ENCODE measurements at regions not wholly inside any gene's neighbourhood (a gene's known extent, or its start where the extent isn't known, plus 50 kb on each side); places are given as distances from the start of the nearest gene placed in this dataset.

GRCh38 chr4:124386163-124386562 lies 326.4 kb downstream of the ANKRD50 start:
- Histone ChIP-seq H3K36me3 (ENCODE audit: control insufficient read depth in 2 of 2, insufficient read depth in 2 of 2, low read length in 1 of 2) (no peaks in the 10 kb centered on the region), H3K27ac (ENCODE audit: low read depth in 2 of 2, low read length in 1 of 2) (no peak overlapping the region), H3K4me1 (ENCODE audit: control insufficient read depth in 2 of 2, insufficient read depth in 2 of 2, low read length in 1 of 2) (no peaks in the 10 kb centered on the region), H3K27me3 (ENCODE audit: control insufficient read depth in 1 of 2, insufficient read depth in 2 of 2, low read length in 2 of 2) (no peaks in the 10 kb centered on the region), H3K9me3 (ENCODE audit: control insufficient read depth in 2 of 2, insufficient read depth in 1 of 2, low read depth in 1 of 2, low read length in 1 of 2) (no peaks in the 10 kb centered on the region), H3K4me3 (ENCODE audit: low read depth in 1 of 2, low read length in 2 of 2) (no peak overlapping the region)
- WGBS, 2 donors: 39 to 47% methylated on average over 4 of the region's 4 CpGs

- no peaks in the 10 kb centered on the region for H3K9me3 ChIP-seq (ENCODE audit: control insufficient read depth in 2 of 2, insufficient read depth in 1 of 2, low read depth in 1 of 2, low read length in 1 of 2)
- WGBS, 2 donors: 77 to 78% methylated on average over 6 of the region's 6 CpGs
Measured at GRCh38 chr4:124386648-124387047, 325.9 kb downstream of the ANKRD50 start.

GRCh38 chr4:124389591-124389990 lies 322.9 kb downstream of the ANKRD50 start:
- no peak overlapping the region for H3K4me3 ChIP-seq (ENCODE audit: low read depth in 1 of 2, low read length in 2 of 2)
- 50 to 69% methylated on average over 1 of the region's 1 CpG for WGBS, 2 donors

More at GRCh38 chr4:124386648-124387047, 325.9 kb downstream of the ANKRD50 start:
- H3K36me3 ChIP-seq (ENCODE audit: control insufficient read depth in 2 of 2, insufficient read depth in 2 of 2, low read length in 1 of 2): no peaks in the 10 kb centered on the region
- no peaks in the 10 kb centered on the region for H3K4me1 ChIP-seq (ENCODE audit: control insufficient read depth in 2 of 2, insufficient read depth in 2 of 2, low read length in 1 of 2)
- H3K4me3 ChIP-seq (ENCODE audit: low read depth in 1 of 2, low read length in 2 of 2): no peak overlapping the region
- no peak overlapping the region for H3K27ac ChIP-seq (ENCODE audit: low read depth in 2 of 2, low read length in 1 of 2)
- H3K27me3 ChIP-seq (ENCODE audit: control insufficient read depth in 1 of 2, insufficient read depth in 2 of 2, low read length in 2 of 2): no peaks in the 10 kb centered on the region

GRCh38 chr4:124390861-124391260 lies 321.7 kb downstream of the ANKRD50 start:
- Histone ChIP-seq H3K36me3 (ENCODE audit: control insufficient read depth in 2 of 2, insufficient read depth in 2 of 2, low read length in 1 of 2) (no peaks in the 10 kb centered on the region), H3K4me1 (ENCODE audit: control insufficient read depth in 2 of 2, insufficient read depth in 2 of 2, low read length in 1 of 2) (no peaks in the 10 kb centered on the region), H3K27me3 (ENCODE audit: control insufficient read depth in 1 of 2, insufficient read depth in 2 of 2, low read length in 2 of 2) (no peaks in the 10 kb centered on the region), H3K27ac (ENCODE audit: low read depth in 2 of 2, low read length in 1 of 2) (no peak overlapping the region), H3K9me3 (ENCODE audit: control insufficient read depth in 2 of 2, insufficient read depth in 1 of 2, low read depth in 1 of 2, low read length in 1 of 2) (no peaks in the 10 kb centered on the region), H3K4me3 (ENCODE audit: low read depth in 1 of 2, low read length in 2 of 2) (no peak overlapping the region)
- 71 to 81% methylated on average over 4 of the region's 4 CpGs for WGBS, 2 donors

More at GRCh38 chr4:124389591-124389990, 322.9 kb downstream of the ANKRD50 start:
- H3K36me3 ChIP-seq (ENCODE audit: control insufficient read depth in 2 of 2, insufficient read depth in 2 of 2, low read length in 1 of 2): no peaks in the 10 kb centered on the region
- H3K4me1 ChIP-seq (ENCODE audit: control insufficient read depth in 2 of 2, insufficient read depth in 2 of 2, low read length in 1 of 2): no peaks in the 10 kb centered on the region
- no peak overlapping the region for H3K27ac ChIP-seq (ENCODE audit: low read depth in 2 of 2, low read length in 1 of 2)
- no peaks in the 10 kb centered on the region for H3K9me3 ChIP-seq (ENCODE audit: control insufficient read depth in 2 of 2, insufficient read depth in 1 of 2, low read depth in 1 of 2, low read length in 1 of 2)
- no peaks in the 10 kb centered on the region for H3K27me3 ChIP-seq (ENCODE audit: control insufficient read depth in 1 of 2, insufficient read depth in 2 of 2, low read length in 2 of 2)

- Histone ChIP-seq H3K27ac (ENCODE audit: low read depth in 2 of 2, low read length in 1 of 2) (no peak overlapping the region), H3K9me3 (ENCODE audit: control insufficient read depth in 2 of 2, insufficient read depth in 1 of 2, low read depth in 1 of 2, low read length in 1 of 2) (no peaks in the 10 kb centered on the region)
- WGBS, 2 donors: 94% methylated on average over 3 of the region's 3 CpGs
Measured at GRCh38 chr4:124396333-124396732, 316.2 kb downstream of the ANKRD50 start.

GRCh38 chr4:124401606-124402005 lies 310.9 kb downstream of the ANKRD50 start:
- no peaks in the 10 kb centered on the region for H3K9me3 ChIP-seq (ENCODE audit: control insufficient read depth in 2 of 2, insufficient read depth in 1 of 2, low read depth in 1 of 2, low read length in 1 of 2)
- H3K27me3 ChIP-seq (ENCODE audit: control insufficient read depth in 1 of 2, insufficient read depth in 2 of 2, low read length in 2 of 2): no peaks in the 10 kb centered on the region
- no peaks in the 10 kb centered on the region for H3K4me1 ChIP-seq (ENCODE audit: control insufficient read depth in 2 of 2, insufficient read depth in 2 of 2, low read length in 1 of 2)
- no peak overlapping the region for H3K4me3 ChIP-seq (ENCODE audit: low read depth in 1 of 2, low read length in 2 of 2)
- WGBS, 2 donors: 66 to 73% methylated on average over 3 of the region's 3 CpGs
- no peaks in the 10 kb centered on the region for H3K36me3 ChIP-seq (ENCODE audit: control insufficient read depth in 2 of 2, insufficient read depth in 2 of 2, low read length in 1 of 2)
- no peak overlapping the region for H3K27ac ChIP-seq (ENCODE audit: low read depth in 2 of 2, low read length in 1 of 2)

More at GRCh38 chr4:124396333-124396732, 316.2 kb downstream of the ANKRD50 start:
- H3K4me3 ChIP-seq (ENCODE audit: low read depth in 1 of 2, low read length in 2 of 2): no peak overlapping the region
- H3K36me3 ChIP-seq (ENCODE audit: control insufficient read depth in 2 of 2, insufficient read depth in 2 of 2, low read length in 1 of 2): no peaks in the 10 kb centered on the region
- no peaks in the 10 kb centered on the region for H3K4me1 ChIP-seq (ENCODE audit: control insufficient read depth in 2 of 2, insufficient read depth in 2 of 2, low read length in 1 of 2)
- no peaks in the 10 kb centered on the region for H3K27me3 ChIP-seq (ENCODE audit: control insufficient read depth in 1 of 2, insufficient read depth in 2 of 2, low read length in 2 of 2)

- H3K9me3 ChIP-seq (ENCODE audit: control insufficient read depth in 2 of 2, insufficient read depth in 1 of 2, low read depth in 1 of 2, low read length in 1 of 2): no peaks in the 10 kb centered on the region
- no peak overlapping the region for H3K4me3 ChIP-seq (ENCODE audit: low read depth in 1 of 2, low read length in 2 of 2)
- H3K27me3 ChIP-seq (ENCODE audit: control insufficient read depth in 1 of 2, insufficient read depth in 2 of 2, low read length in 2 of 2): no peaks in the 10 kb centered on the region
- no peak overlapping the region for H3K27ac ChIP-seq (ENCODE audit: low read depth in 2 of 2, low read length in 1 of 2)
- no peaks in the 10 kb centered on the region for H3K36me3 ChIP-seq (ENCODE audit: control insufficient read depth in 2 of 2, insufficient read depth in 2 of 2, low read length in 1 of 2)
- H3K4me1 ChIP-seq (ENCODE audit: control insufficient read depth in 2 of 2, insufficient read depth in 2 of 2, low read length in 1 of 2): no peaks in the 10 kb centered on the region
- WGBS, 2 donors: 68 to 72% methylated on average over 4 of the region's 4 CpGs
Measured at GRCh38 chr4:124409044-124409443, 303.5 kb downstream of the ANKRD50 start.

- Histone ChIP-seq H3K9me3 (ENCODE audit: control insufficient read depth in 2 of 2, insufficient read depth in 1 of 2, low read depth in 1 of 2, low read length in 1 of 2) (no peaks in the 10 kb centered on the region), H3K36me3 (ENCODE audit: control insufficient read depth in 2 of 2, insufficient read depth in 2 of 2, low read length in 1 of 2) (no peaks in the 10 kb centered on the region), H3K4me3 (ENCODE audit: low read depth in 1 of 2, low read length in 2 of 2) (no peak overlapping the region), H3K27me3 (ENCODE audit: control insufficient read depth in 1 of 2, insufficient read depth in 2 of 2, low read length in 2 of 2) (no peaks in the 10 kb centered on the region), H3K27ac (ENCODE audit: low read depth in 2 of 2, low read length in 1 of 2) (no peak overlapping the region), H3K4me1 (ENCODE audit: control insufficient read depth in 2 of 2, insufficient read depth in 2 of 2, low read length in 1 of 2) (no peaks in the 10 kb centered on the region)
- WGBS, 2 donors: 38 to 57% methylated on average over 2 of the region's 2 CpGs
Measured at GRCh38 chr4:124414276-124415040, 298.1 kb downstream of the ANKRD50 start.

- Histone ChIP-seq H3K9me3 (ENCODE audit: control insufficient read depth in 2 of 2, insufficient read depth in 1 of 2, low read depth in 1 of 2, low read length in 1 of 2) (no peaks in the 10 kb centered on the region), H3K4me1 (ENCODE audit: control insufficient read depth in 2 of 2, insufficient read depth in 2 of 2, low read length in 1 of 2) (no peaks in the 10 kb centered on the region), H3K4me3 (ENCODE audit: low read depth in 1 of 2, low read length in 2 of 2) (no peak overlapping the region), H3K27ac (ENCODE audit: low read depth in 2 of 2, low read length in 1 of 2) (no peak overlapping the region), H3K27me3 (ENCODE audit: control insufficient read depth in 1 of 2, insufficient read depth in 2 of 2, low read length in 2 of 2) (no peaks in the 10 kb centered on the region), H3K36me3 (ENCODE audit: control insufficient read depth in 2 of 2, insufficient read depth in 2 of 2, low read length in 1 of 2) (no peaks in the 10 kb centered on the region)
- WGBS, 2 donors: 74 to 75% methylated on average over 6 of the region's 6 CpGs
Measured at GRCh38 chr4:124415146-124415545, 297.4 kb downstream of the ANKRD50 start.

- no peaks in the 10 kb centered on the region for H3K27me3 ChIP-seq (ENCODE audit: control insufficient read depth in 1 of 2, insufficient read depth in 2 of 2, low read length in 2 of 2)
- H3K36me3 ChIP-seq (ENCODE audit: control insufficient read depth in 2 of 2, insufficient read depth in 2 of 2, low read length in 1 of 2): no peaks in the 10 kb centered on the region
- no peak overlapping the region for H3K4me3 ChIP-seq (ENCODE audit: low read depth in 1 of 2, low read length in 2 of 2)
- WGBS, 2 donors: 77% methylated on average over 2 of the region's 2 CpGs
- no peaks in the 10 kb centered on the region for H3K4me1 ChIP-seq (ENCODE audit: control insufficient read depth in 2 of 2, insufficient read depth in 2 of 2, low read length in 1 of 2)
- H3K9me3 ChIP-seq (ENCODE audit: control insufficient read depth in 2 of 2, insufficient read depth in 1 of 2, low read depth in 1 of 2, low read length in 1 of 2): no peaks in the 10 kb centered on the region
- no peak overlapping the region for H3K27ac ChIP-seq (ENCODE audit: low read depth in 2 of 2, low read length in 1 of 2)
Measured at GRCh38 chr4:124417371-124417770, 295.2 kb downstream of the ANKRD50 start.
